GM18505 (cell line): ENCODE measurements at regions not wholly inside any gene's neighbourhood (a gene's known extent, or its start where the extent isn't known, plus 50 kb on each side); places are given as distances from the start of the nearest gene placed in this dataset.
"Not testable (repeated sequence)": the region's sequence is repeated elsewhere in the genome, so short reads cannot be mapped to it uniquely, and the experiment has no call there.

Experiments
- ATAC-seq: cut with Tn5 transposase; IDR thresholded peaks from one replicate; pipeline ENCODE4 v1.9.1; 2021; ENCODE audit not compliant: unreplicated experiment
- POLR2A ChIP-seq: IDR thresholded peaks from 4 replicates; pipeline ENCODE4 v1.6.1; 2011; ENCODE audit warnings: borderline replicate concordance; ENCODE audit not compliant: insufficient read depth, insufficient read length; ENCODE audit errors: extremely low read depth

DNA sequence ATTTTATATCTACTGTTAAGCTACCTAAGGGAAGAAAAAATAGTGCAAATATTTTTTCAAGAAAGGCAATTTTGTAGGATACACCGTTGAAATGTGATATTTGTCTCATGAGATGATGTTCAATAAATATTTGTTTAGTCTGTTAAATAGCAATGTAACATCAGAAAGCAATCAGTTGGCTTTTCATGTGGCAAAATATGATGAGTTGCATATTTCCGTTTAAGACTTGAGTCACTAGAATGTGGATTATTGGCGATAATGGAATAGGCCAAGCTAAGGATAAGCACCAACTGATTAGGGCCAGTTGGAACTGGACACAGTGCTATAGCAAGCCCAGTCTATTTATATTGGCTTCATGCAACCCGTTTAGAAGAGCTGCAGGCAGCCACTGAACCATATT, 250.4 kb upstream of the SLC16A7 start:
- TF ChIP-seq POLR2A, result no peak
- ATAC-seq, result no peak

DNA sequence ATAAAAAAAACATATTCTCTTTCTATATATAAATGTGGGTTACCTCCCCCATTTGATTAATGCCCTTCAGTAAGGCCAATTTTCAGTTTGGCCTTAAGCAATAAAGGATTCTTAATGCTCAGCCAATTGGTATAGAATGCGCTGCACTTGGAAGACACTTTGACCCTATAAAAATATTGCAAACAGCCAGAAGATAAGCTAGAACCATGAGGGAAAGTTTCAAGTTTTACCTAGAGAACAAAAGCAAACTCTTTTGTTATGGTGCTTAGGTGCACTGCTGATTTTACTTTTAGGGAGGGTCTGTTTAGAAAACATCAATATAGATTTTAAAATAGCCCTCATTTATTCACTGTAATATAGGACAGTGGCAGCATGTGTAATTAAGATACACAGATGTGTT, 251.6 kb upstream of the SLC16A7 start:
- ATAC-seq, result no peak
- no peak for TF ChIP-seq POLR2A

DNA sequence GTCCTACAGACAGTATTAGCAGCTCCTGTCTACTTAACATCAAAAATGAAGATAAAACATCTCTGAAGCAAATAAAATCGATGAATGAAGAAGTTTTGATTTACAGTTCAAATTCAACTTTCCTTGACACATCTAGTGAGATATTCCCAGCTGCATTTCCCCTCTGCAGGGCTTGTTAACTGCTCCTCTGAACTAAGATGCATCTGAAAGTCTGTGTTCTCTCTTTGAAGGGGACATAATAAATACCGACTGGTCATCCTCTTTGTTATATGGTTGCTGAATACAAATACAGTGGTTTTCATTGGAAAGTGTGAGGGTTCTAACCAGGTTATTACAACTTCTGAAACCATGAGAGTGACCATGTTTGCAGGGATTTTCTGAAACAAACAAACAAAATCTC, 266.4 kb upstream of the SLC16A7 start:
- TF ChIP-seq POLR2A, result no peak
- no peak for ATAC-seq

DNA sequence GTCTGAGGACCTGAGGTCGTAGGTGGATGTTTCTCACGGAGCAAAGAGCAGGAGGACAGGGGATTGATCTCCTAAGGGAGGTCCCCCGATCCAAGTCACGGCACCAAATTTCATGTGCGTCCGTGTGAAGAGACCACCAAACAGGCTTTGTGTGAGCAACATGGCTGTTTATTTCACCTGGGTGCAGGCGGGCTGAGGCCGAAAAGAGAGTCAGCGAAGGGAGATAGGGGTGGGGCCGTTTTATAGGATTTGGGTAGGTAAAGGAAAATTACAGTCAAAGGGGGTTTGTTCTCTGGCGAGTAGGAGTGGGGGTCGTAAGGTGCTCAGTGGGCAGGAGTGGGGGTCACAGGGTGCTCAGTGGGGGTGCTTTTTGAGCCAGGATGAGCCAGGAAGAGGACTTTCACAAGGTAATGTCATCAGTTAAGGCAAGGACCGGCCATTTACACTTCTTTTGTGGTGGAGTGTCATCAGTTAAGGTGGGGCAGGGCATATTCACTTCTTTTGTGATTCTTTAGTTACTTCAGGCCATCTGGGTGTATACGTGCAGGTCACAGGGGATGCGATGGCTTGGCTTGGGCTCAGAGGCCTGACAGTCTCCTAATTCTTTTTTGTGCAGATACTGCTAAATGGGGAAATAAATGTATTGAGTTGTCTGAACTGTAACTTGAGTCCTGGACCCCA, 267.3 kb upstream of the SLC16A7 start:
- not testable (repeated sequence) for ATAC-seq

DNA sequence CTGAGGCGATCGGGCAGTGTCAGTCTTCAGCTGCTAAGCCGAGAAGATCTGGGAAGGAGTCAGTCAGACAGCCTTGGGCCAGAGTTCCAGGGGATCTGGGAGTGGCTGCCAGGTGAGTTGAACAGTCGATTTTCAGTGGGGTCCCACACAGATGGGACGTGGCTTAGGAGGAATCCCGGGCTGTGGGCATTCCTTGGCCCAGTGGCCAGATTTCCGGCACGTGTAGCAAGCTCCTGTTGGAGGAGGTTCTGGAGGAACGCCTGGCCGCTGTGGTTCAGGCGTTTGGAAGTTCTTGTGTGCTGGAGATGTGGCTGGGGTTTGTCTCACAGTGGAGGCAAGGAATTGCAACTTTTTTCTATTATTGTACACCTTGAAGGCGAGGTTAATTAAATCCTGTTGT, 269.4 kb upstream of the SLC16A7 start:
- not testable (repeated sequence) for ATAC-seq

DNA sequence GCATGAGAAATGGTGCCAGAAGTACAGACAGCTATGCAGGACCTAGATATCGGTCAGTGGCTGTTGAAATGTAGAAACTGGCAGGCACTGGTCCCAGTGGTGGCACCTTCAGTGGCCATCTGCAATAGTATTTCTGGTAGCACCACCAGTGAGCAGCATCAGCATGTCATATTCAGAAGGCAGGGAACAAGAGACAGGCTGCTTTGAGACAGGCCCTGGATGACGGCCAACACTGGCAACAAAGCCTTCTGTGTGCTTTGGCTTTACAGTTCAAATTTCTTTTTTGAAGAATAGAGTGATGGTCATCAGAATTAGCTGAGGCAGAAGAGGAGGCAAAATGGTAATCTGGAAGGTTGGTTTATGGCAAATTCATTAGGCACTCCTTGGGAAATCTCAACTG, 273.4 kb upstream of the SLC16A7 start:
- no peak for ATAC-seq
- TF ChIP-seq POLR2A, result no peak

DNA sequence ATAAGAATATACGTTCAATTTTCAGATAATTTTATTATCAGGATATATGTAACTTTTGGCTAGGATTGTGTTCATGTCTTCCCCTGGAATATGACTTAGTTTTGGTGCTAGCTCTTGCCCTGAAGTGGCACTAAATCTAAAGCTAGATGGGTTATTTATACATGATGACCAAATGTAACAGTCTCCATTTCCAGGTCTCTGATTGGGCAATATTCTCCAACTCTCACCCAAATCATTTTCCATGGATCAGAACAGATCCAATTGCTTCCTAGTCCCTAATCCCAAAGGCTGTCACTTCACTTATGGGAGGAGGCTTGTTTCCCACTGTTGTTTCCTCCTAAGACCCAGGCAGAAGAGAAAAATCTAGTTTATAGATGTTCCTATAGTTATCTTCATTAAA, 274.6 kb upstream of the SLC16A7 start:
- no peak for TF ChIP-seq POLR2A
- ATAC-seq, result no peak

DNA sequence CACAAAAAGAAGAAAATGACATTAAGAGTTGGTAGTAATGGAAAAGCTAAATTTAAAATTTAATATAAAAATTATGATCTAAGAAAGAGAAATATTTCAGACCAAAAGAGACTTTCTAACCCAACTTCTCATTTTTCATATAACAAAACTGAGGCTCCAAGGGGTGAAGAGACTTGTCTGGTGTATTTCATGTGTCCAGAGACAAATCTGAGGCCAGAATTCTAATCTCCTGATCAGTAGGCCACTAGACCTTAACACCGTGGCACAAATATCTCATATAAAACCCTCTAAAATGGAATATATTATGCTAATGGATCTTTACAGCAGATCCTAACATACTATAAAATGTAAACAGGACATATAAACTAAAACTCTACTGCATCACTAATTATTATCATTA, 275.7 kb upstream of the SLC16A7 start:
- TF ChIP-seq POLR2A, result no peak
- no peak for ATAC-seq

DNA sequence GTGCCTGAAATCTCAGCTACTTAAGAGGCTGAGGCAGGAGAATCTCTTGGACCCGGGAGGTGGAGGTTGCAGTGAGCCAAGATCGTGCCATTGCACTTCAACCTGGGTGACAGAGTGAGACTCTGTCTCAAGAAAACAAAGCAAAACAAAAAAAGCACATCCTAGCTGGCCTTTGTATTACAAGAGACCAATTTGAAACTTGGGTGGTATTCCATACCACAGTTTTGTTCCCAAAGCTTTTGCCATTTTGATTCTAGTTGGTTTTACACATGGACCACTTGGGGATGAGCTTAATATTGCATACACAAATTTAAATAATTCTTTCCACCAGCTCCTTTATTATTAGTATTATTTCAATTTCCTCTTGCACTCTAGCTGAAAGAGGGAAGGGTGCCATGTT, 276.9 kb upstream of the SLC16A7 start:
- TF ChIP-seq POLR2A, result no peak

DNA sequence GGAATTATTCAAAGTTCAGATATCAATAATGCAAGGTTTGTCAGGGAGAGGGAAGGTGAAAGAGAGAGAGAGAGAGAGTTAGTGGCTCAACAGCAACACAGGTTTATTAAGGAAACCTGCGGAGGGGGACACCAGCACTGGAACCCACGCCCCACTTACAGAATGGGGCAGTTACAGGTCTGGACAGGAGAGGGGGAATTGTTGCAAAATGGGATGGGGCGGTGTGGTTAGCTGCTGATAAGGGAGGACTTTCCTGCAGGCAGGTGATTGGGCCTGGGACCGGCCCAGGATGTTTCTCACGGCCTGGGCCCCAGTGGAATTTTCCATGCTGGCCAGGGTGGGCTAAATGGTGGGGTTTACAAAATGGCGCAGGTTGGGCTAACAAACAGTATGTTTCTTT, 278.2 kb upstream of the SLC16A7 start:
- no peak for TF ChIP-seq POLR2A
- ATAC-seq, result no peak

More for the DNA sequence above, 276.9 kb upstream of the SLC16A7 start:
- no peak for ATAC-seq

DNA sequence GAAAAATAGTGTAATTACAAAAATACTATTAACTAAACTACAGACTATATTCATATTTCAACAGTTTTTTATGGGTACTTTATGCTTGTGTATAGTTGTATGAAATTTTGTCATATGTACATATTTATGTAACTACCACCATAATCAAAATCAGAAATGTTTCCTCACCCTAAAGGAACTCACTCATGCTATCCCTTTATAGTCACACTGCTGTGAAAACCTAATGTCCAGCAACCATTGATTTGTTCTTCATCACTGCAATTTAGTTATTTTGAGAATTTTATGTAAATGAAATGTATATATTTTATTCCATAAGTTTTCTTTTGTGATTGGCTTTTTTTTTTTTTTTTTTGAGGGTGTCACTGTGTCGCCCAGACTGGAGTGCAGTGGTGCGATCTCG, 278.9 kb upstream of the SLC16A7 start:
- ATAC-seq, result no peak
- no peak for TF ChIP-seq POLR2A

DNA sequence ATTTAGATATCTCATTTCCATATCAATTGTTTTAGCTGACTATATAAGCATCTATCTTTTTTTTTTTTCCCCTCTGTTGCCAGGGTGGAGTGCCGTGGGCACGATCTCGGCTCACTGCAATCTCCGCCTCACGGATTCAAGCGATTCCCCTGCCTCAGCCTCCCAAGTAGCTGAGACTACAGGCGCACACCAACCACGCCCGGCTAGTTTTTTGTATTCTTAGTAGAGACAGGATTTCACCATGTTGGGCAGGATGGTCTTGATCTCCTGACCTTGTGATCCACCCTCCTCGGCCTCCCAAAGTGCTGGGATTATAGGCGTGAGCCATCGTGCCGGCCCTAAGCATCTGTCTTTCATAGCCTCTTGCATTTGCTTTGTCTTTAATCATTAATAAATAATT, 279.5 kb upstream of the SLC16A7 start:
- ATAC-seq, result not testable (repeated sequence)

DNA sequence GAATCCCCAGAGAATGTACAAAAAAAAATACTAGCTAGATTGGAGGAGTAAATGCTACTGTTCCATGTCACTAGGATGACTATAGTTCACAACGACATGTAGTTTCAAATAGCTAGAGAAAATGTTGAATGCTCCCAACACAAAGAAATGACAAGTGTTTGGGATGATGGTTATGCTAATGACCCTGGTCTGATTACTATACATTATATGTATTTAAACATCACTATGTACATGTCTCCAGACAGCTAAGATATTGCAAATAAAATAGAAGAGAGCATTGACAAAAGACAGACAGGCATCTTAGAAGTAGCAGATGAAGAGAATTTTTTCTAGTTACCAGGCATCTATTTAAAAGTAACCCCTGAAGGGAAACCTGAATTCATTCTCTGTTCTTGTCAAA, 281.6 kb upstream of the SLC16A7 start:
- TF ChIP-seq POLR2A, result no peak
- no peak for ATAC-seq

DNA sequence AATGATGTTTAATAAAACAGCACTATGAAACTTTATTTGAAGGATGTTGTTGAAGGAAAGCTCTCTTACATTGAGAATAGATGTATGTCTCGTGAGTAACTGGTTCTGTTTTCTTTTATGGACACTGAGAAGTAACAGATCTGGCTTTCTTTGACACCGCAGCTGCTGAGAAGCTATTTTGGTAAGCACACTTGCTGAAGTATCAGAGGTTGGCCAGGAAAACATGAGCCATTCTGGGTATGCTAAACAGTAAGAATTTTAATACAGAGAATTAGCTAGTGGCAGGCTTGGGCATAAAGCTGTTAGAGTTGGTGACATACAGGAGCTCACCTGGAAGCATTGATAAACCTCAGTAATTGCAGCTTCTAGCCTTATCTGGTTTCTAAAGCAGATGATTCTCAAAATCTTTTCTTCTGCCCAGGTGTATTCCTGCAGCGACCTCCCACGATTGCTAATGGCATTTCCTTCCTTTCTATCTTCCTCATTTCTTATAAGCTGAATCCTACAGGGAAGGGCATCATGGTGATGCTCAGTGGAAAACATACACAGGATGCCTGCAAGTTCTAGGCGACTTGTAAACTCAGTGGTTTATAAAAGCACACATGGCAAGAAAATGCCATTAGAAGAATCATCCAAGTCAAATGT, 291.6 kb upstream of the SLC16A7 start:
- no peak for TF ChIP-seq POLR2A

DNA sequence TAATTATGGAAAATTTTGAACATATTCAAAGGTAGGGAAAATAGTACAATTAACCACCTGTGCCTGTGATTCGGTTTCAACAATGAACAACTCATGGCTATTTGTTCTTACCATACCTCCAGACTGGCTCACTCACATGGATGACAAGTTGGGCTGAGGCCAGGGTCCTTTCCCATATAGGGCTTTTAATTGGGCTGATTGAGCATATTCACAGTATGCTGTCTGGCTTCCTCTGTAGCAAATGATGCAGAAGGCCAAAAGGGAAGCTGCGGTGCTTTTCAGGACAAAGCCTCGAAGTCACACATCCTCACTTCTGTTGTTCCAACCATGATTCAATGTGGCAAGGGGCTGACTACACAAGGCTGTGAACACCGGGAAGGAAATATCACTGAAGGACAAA, 297.5 kb upstream of the SLC16A7 start:
- no peak for ATAC-seq
- no peak for TF ChIP-seq POLR2A

More for the DNA sequence above, 291.6 kb upstream of the SLC16A7 start:
- no peak for ATAC-seq
